HG02610 (cell line): ENCODE measurements at regions not wholly inside any gene's neighbourhood (a gene's known extent, or its start where the extent isn't known, plus 50 kb on each side); places are given as distances from the start of the nearest gene placed in this dataset.
"Not testable (repeated sequence)": the region's sequence is repeated elsewhere in the genome, so short reads cannot be mapped to it uniquely, and the experiment has no call there.

Experiments
- ATAC-seq: cut with Tn5 transposase; IDR thresholded peaks from one replicate; pipeline ENCODE4 v1.9.1; 2021; ENCODE audit warnings: mild to moderate bottlenecking, moderate library complexity; ENCODE audit not compliant: unreplicated experiment

- ATAC-seq: no peak
Measured at GRCh38 chr10:70987396-70988130, 99.2 kb upstream of the PCBD1 start.

GRCh38 chr10:70990156-70990555, 101.8 kb upstream of the PCBD1 start:
- not testable (repeated sequence) for ATAC-seq

GRCh38 chr10:70990681-70991080, 102.3 kb upstream of the PCBD1 start:
- ATAC-seq: no peak

GRCh38 chr10:70991140-70992124, 103.1 kb upstream of the PCBD1 start:
- no peak for ATAC-seq

- no peak for ATAC-seq
Measured at GRCh38 chr10:70992436-70992835, 104.1 kb upstream of the PCBD1 start.

- no peak for ATAC-seq
Measured at GRCh38 chr10:70993051-70993450, 104.7 kb upstream of the PCBD1 start.

- no peak for ATAC-seq
Measured at GRCh38 chr10:70996549-70996948, 108.2 kb upstream of the PCBD1 start.

GRCh38 chr10:70997236-70997635, 108.9 kb upstream of the PCBD1 start:
- ATAC-seq: no peak

- ATAC-seq: no peak
Measured at GRCh38 chr10:70998086-70998485, 109.7 kb upstream of the PCBD1 start.

GRCh38 chr10:71001470-71001869, 113.1 kb upstream of the PCBD1 start:
- ATAC-seq: no peak

- no peak for ATAC-seq
Measured at GRCh38 chr10:71004176-71005075, 116.1 kb upstream of the PCBD1 start.

- no peak for ATAC-seq
Measured at GRCh38 chr10:71005337-71006305, 117.3 kb upstream of the PCBD1 start.

GRCh38 chr10:71006506-71006905, 118.1 kb upstream of the PCBD1 start:
- ATAC-seq: no peak

- no peak for ATAC-seq
Measured at GRCh38 chr10:71007516-71007915, 119.2 kb upstream of the PCBD1 start.

- ATAC-seq: no peak
Measured at GRCh38 chr10:71008150-71008549, 119.8 kb upstream of the PCBD1 start.

GRCh38 chr10:71009126-71009525, 120.8 kb upstream of the PCBD1 start:
- no peak for ATAC-seq

GRCh38 chr10:71010730-71011129, 122.4 kb upstream of the PCBD1 start:
- no peak for ATAC-seq

- no peak for ATAC-seq
Measured at GRCh38 chr10:71011141-71011540, 122.8 kb upstream of the PCBD1 start.

GRCh38 chr10:71014021-71014805, 125.8 kb upstream of the PCBD1 start:
- no peak for ATAC-seq
